Eye (tissue), 1 donor: ENCODE measurements at regions not wholly inside any gene's neighbourhood (a gene's known extent, or its start where the extent isn't known, plus 50 kb on each side); places are given as distances from the start of the nearest gene placed in this dataset.
"Not testable (repeated sequence)": the region's sequence is repeated elsewhere in the genome, so short reads cannot be mapped to it uniquely, and the experiment has no call there.

ENCODE experiments used
- DNase-seq: peaks from one replicate; pipeline ENCODE4 v3.0.0-alpha.2; 2015

DNA sequence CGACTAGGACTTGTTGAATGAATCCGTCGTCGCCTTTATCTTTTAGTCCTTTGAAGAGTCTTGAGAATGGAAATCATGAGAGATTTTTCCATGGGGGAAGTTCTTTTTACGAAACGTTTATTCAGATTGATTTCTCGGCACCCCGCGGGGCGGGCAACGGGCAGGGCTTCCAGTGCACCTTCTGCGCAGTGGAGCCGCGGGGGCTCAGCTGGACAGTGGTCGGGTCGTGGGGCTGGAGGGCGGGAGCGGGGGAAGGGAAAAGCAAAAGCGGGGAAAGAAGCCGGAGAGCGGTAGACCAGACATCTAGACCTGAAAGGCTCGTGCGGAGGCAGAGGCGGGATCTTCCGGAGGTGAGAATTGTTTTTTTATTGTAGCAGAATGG, 103.0 kb downstream of the NBPF11 start:
- peak; percentile 46 for DNase-seq

DNA sequence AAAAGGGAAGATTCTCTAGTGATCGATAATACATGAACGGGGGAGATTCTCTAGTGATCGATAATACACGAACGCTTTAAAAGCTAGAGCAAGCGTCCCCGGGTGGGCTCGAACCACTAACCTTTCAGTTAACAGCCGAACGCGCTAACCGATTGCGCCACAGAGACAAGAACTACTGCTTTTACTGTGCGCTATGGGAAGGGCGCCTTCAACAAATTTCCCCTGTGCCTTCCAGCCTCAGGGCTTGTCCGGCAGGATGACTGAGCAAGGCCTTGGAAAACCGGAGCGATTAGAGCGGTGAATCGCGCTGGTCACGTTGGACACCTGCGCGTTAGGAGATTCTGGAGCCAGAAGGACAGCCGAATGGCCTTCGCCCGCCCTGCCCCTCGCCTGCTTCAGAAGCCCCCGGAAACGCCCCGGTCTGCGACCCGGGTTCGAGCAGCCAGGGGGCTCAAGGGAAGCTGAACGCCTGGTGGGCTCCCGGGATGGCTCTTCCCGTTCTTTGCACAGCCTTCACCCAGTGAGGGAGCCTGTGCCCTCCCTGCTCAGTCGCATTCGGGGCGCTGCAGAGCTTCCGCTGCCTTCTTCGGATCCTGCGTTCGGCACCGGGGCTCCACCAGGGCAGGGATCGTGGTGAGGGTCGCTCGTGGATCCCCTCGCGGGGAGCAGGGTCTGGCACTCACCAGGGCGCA, 103.5 kb downstream of the NBPF11 start:
- peak; percentile 25 for DNase-seq

DNA sequence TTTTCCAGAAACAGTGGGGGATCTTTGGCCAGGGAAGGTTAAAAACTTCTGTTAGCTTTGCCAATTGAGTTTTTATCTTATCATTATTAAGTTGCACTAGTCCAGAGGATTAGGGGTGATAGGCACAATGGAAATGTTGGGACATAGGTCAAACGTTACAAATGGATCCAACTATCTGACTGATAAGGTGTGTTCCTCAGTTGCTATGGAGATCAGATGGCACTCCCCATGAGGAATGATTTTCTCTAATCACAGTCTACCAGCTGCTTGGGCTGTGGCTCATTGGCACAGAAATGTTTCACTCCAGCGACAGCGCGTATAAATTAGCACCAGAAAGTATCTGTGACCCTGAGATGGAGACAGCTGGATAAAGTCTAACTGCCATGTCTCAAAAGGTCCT, 106.2 kb downstream of the NBPF11 start:
- DNase-seq: not testable (repeated sequence)

DNA sequence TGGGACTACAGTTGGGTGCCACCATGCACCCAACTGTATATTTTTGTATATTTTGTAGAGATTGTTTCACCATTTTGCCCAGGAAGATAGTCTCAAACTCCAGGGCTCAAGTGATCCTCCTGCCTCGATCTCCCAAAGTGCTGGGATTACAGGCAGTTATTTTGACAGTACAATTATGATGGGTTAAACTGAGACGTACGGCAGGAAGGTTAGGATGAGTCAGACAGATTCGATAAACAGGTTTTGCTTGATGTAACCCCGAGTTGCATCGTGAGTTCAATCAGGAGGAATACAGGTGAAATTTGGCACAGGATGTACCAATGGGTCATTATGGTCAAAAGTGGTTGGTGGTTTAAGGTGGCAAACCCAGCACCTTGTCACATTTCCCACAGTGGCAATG, 107.6 kb downstream of the NBPF11 start:
- DNase-seq: not testable (repeated sequence)
